PC-9 (cell line): ENCODE measurements at regions not wholly inside any gene's neighbourhood (a gene's known extent, or its start where the extent isn't known, plus 50 kb on each side); places are given as distances from the start of the nearest gene placed in this dataset.

ENCODE experiments used
- BruUV-seq: library from RNA; stranded (reverse); fragments of 400-500 nt; replicated peaks from 2 replicates; lab custom pipeline; 2021; lab: Mats Ljungman, UMichigan
- CTCF ChIA-PET: fragments of 300-600 bp; sonication (Branson Sonifier 250); formaldehyde crosslinking; loops from one replicate; lab custom pipeline; 2022; ENCODE audit warnings: antibody characterized with exemption; lab: Charles Lee
- POLR2A ChIA-PET: fragments of 300-600 bp; sonication (Branson Sonifier 250); formaldehyde crosslinking; loops from one replicate; lab custom pipeline; 2022; ENCODE audit warnings: antibody characterized with exemption; ENCODE audit not compliant: unreplicated experiment; lab: Charles Lee
- DNase-seq, 2 experiments: peaks; one replicate each; pipeline versions ENCODE4 v3.0.0 to v3.0.0-alpha.2; 2015 to 2022; ENCODE audit warnings: mixed read lengths in 1 of 2
- H2AFZ ChIP-seq: fragments of 200-600 bp; sonication (generic); 2 replicates; pipeline ENCODE4 v1.8.1; 2017; ENCODE audit warnings: antibody characterized with exemption
- H3F3A ChIP-seq: fragments of 200-600 bp; sonication (generic); 2 replicates; pipeline ENCODE4 v1.8.1; 2017; ENCODE audit warnings: antibody characterized with exemption, mild to moderate bottlenecking, low read depth; ENCODE audit not compliant: insufficient read depth
- H3K27ac ChIP-seq: fragments of 200-600 bp; sonication (generic); 2 replicates; pipeline ENCODE4 v1.6.1; 2016; ENCODE audit warnings: mixed run types
- H3K27me3 ChIP-seq: fragments of 200-600 bp; sonication (generic); 2 replicates; pipeline ENCODE4 v1.6.1; 2016; ENCODE audit warnings: low read depth, mixed run types; ENCODE audit not compliant: insufficient read depth
- H3K36me3 ChIP-seq: fragments of 200-600 bp; sonication (generic); 2 replicates; pipeline ENCODE4 v1.6.1; 2016; ENCODE audit warnings: low read depth, mixed run types
- H3K4me1 ChIP-seq: fragments of 200-600 bp; sonication (generic); replicated peaks from 2 replicates; pipeline ENCODE4 v1.6.1; 2016; ENCODE audit warnings: mixed run types; ENCODE audit not compliant: insufficient read depth
- H3K4me2 ChIP-seq: fragments of 200-600 bp; sonication (generic); 2 replicates; pipeline ENCODE4 v1.6.1; 2017; ENCODE audit warnings: mixed run types
- H3K4me3 ChIP-seq: fragments of 200-600 bp; sonication (generic); 2 replicates; pipeline ENCODE4 v1.6.1; 2016; ENCODE audit warnings: mixed run types
- H3K79me2 ChIP-seq: fragments of 200-600 bp; sonication (generic); 2 replicates; pipeline ENCODE4 v1.6.1; 2017; ENCODE audit warnings: low read depth, mixed run types
- H3K9me2 ChIP-seq: fragments of 200-600 bp; sonication (generic); 2 replicates; pipeline ENCODE4 v1.8.1; 2017; ENCODE audit warnings: mild to moderate bottlenecking; ENCODE audit not compliant: insufficient read depth
- H3K9me3 ChIP-seq: fragments of 200-600 bp; sonication (generic); 2 replicates; pipeline ENCODE4 v1.8.1; 2016; ENCODE audit warnings: low read depth; ENCODE audit not compliant: insufficient read depth
- H4K20me1 ChIP-seq: fragments of 200-600 bp; sonication (generic); 2 replicates; pipeline ENCODE4 v1.8.1; 2017; ENCODE audit not compliant: insufficient read depth
- EZH2 ChIP-seq: fragments of 200-600 bp; sonication (generic); IDR thresholded peaks from 2 replicates; pipeline ENCODE4 v1.8.0; 2017; ENCODE audit warnings: antibody characterized with exemption, low read depth
- intact Hi-C: fragments of 100-400 bp; cut with micrococcal nuclease; formaldehyde crosslinking; loops from one replicate; pipeline ENCODE4 v1.10.0; 2022; ENCODE audit not compliant: unreplicated experiment
- TF ChIP-seq, protein P1 (sequence below): fragments of 200-600 bp; sonication (generic); conservative IDR thresholded peaks from 2 replicates; pipeline ENCODE4 v1.6.1; 2017; ENCODE audit warnings: mixed run types, antibody characterized with exemption, mild to moderate bottlenecking, moderate library complexity

GRCh38 chr18:76668119-76668518 is 154.2 kb upstream of the ZNF236 start:
- POLR2A ChIA-PET = no interaction called here
- no peaks in the 10 kb centered on the region for H3K36me3 ChIP-seq
- no peak for DNase-seq
- no peaks in the 10 kb centered on the region for H4K20me1 ChIP-seq
- H3K79me2 ChIP-seq = no peaks in the 10 kb centered on the region
- H3K9me3 ChIP-seq = no peaks in the 10 kb centered on the region
- intact Hi-C loops = no loop called here
- H3K27ac ChIP-seq = no peak overlapping the region
- H3K27me3 ChIP-seq = 0 out of 2 replicates have a peak, but pooled peaks cover 4% of the 10 kb centered on the region
- CTCF ChIA-PET = no interaction called here
- no peak overlapping the region for H3K4me3 ChIP-seq
- no peak overlapping the region for H2AFZ ChIP-seq
- H3F3A ChIP-seq = no peaks in the 10 kb centered on the region
- no TSS peak for BruUV-seq
- TF ChIP-seq EZH2 = no peak
- TF ChIP-seq, protein P1, sequence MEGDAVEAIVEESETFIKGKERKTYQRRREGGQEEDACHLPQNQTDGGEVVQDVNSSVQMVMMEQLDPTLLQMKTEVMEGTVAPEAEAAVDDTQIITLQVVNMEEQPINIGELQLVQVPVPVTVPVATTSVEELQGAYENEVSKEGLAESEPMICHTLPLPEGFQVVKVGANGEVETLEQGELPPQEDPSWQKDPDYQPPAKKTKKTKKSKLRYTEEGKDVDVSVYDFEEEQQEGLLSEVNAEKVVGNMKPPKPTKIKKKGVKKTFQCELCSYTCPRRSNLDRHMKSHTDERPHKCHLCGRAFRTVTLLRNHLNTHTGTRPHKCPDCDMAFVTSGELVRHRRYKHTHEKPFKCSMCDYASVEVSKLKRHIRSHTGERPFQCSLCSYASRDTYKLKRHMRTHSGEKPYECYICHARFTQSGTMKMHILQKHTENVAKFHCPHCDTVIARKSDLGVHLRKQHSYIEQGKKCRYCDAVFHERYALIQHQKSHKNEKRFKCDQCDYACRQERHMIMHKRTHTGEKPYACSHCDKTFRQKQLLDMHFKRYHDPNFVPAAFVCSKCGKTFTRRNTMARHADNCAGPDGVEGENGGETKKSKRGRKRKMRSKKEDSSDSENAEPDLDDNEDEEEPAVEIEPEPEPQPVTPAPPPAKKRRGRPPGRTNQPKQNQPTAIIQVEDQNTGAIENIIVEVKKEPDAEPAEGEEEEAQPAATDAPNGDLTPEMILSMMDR = no peak
- no peaks in the 10 kb centered on the region for H3K9me2 ChIP-seq
- no peaks in the 10 kb centered on the region for H3K4me1 ChIP-seq
- H3K4me2 ChIP-seq = no peak overlapping the region

DNA sequence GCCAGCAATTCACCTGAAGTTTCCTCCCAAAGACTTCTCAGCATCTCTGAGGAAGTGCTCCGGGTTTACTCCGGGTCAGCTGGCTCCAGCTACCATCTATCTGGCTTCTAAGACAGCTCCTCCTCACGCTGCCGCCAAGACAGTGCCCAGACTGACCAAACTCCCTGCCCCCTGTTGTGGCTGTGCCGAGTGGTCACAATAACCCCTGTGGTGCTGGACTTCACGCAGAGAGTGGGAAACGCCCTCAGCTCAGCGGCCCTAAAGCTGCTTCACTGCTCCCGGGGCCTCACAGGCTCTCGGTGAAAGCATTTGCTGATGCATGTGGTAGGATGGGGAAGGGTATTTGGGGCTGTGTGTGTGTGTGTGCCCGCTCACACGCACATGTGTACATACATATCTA is 154.8 kb upstream of the ZNF236 start:
- no peak for DNase-seq
- Histone ChIP-seq H3K9me2 (no peaks in the 10 kb centered on the region), H3K36me3 (no peaks in the 10 kb centered on the region), H3K4me2 (no peak overlapping the region), H3K9me3 (no peaks in the 10 kb centered on the region), H3K27me3 (0 out of 2 replicates have a peak, but pooled peaks cover 4% of the 10 kb centered on the region), H3K4me3 (no peak overlapping the region), H3F3A (no peaks in the 10 kb centered on the region), H4K20me1 (no peaks in the 10 kb centered on the region), H3K4me1 (no peaks in the 10 kb centered on the region), H3K27ac (no peak overlapping the region), H3K79me2 (no peaks in the 10 kb centered on the region), H2AFZ (no peak overlapping the region)
- no TSS peak for BruUV-seq
- intact Hi-C loops = no loop called here
- ChIA-PET CTCF (no interaction called here), POLR2A (no interaction called here)
- TF ChIP-seq, protein P1 = no peak
- TF ChIP-seq EZH2 = no peak

- no peak overlapping the region for H3K4me3 ChIP-seq
- H3K27ac ChIP-seq = no peak overlapping the region
- no peak overlapping the region for H2AFZ ChIP-seq
- H3K27me3 ChIP-seq = peaks cover 32% of the 10 kb centered on the region
- no peaks in the 10 kb centered on the region for H3K36me3 ChIP-seq
- H3K9me3 ChIP-seq = no peaks in the 10 kb centered on the region
- no peaks in the 10 kb centered on the region for H3F3A ChIP-seq
- H3K79me2 ChIP-seq = no peaks in the 10 kb centered on the region
- no peaks in the 10 kb centered on the region for H4K20me1 ChIP-seq
- BruUV-seq = no TSS peak
- no peak overlapping the region for H3K4me2 ChIP-seq
- intact Hi-C loops = no loop called here
- TF ChIP-seq, protein P1 = no peak
- ChIA-PET CTCF (no interaction called here), POLR2A (no interaction called here)
- H3K4me1 ChIP-seq = no peaks in the 10 kb centered on the region
- no peak for DNase-seq
- no peaks in the 10 kb centered on the region for H3K9me2 ChIP-seq
Observed at GRCh38 chr18:76662626-76663025, 159.7 kb upstream of the ZNF236 start.
